ENCODE measurements at regions not wholly inside any gene's neighbourhood (a gene's known extent, or its start where the extent isn't known, plus 50 kb on each side); places are given as distances from the start of the nearest gene placed in this dataset.
"Not testable (repeated sequence)": the region's sequence is repeated elsewhere in the genome, so short reads cannot be mapped to it uniquely, and the experiment has no call there.

DNA sequence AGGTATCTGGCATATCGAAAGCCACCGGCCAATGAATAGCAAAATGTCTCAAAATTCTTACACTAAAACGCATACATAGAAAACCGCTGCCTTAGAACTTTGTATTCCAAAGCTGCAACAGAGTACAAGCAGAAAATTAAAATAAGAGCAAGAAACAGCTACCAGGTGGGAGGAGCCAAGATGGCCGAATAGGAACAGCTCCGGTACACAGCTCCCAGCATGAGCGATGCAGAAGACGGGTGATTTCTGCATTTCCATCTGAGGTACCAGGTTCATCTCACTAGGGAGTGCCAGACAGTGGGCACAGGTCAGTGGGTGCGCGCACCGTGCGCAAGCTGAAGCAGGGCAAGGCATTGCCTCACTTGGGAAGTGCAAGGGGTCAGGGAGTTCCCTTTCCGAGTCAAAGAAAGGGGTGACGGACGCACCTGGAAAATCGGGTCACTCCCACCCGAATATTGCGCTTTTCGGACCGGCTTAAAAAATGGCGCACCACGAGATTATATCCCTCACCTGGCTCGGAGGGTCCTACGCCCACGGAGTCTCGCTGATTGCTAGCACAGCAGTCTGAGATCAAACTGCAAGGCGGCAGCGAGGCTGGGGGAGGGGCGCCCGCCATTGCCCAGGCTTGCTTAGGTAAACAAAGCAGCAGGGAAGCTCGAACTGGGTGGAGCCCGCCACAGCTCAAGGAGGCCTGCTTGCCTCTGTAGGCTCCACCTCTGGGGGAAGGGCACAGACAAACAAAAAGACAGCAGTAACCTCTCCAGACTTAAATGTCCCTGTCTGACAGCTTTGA lies 367.2 kb upstream of the ATP11B start:
- DNase-seq = not testable (repeated sequence)

DNA sequence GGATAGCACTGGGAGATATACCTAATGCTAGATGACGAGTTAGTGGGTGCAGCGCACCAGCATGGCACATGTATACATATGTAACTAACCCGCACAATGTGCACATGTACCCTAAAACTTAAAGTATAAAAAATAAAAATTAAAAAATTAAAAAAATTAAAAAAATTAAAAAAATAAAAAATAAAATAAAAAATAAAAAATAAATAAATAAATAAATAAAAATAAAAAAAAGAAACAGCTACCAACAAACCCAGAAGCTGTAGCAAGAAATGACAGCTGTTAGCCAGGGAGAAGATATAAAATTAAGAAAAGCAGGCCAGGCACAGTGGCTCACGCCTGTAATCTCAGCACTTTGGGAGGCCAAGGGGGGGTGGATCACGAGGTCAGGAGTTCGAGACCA lies 361.3 kb upstream of the ATP11B start:
- DNase-seq = not testable (repeated sequence)

DNA sequence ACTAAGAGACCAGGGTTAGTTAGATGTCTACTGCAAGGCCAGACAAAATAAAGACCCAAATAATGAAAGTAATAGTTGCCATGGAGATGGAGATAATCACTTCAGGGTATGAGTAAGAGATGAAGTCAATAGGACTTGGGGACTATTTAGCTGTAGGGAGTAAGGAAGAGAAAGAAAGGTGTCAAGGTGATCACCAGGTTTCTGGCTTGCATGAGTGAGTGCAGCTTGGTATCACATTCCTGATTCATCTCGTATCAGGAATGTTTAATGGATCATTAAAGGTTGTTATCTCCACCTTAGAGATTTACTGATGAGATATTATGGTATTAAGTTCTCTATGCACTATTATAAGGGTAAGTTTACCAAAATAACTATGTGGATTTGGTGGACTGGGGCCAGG lies 357.4 kb upstream of the ATP11B start:
- DNase-seq = no peak

DNA sequence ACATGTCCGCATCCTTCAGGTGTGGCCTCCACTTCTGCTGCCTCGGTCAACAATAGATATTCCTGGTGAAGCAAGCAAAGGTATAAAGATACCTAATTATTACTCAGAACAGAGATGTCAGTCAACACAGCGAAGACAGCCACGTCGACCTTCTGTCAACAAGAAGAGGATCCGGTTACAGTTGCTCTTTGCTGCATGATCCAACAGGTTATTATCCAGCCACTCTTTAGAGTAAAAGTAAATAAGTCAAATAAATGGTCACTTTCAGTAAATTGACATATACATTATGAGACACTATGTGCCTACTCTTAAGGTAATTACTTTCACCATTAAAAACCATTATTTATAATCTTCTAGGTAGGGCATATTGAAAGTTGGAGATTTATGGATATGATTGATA lies 356.8 kb upstream of the ATP11B start:
- DNase-seq = no peak

DNA sequence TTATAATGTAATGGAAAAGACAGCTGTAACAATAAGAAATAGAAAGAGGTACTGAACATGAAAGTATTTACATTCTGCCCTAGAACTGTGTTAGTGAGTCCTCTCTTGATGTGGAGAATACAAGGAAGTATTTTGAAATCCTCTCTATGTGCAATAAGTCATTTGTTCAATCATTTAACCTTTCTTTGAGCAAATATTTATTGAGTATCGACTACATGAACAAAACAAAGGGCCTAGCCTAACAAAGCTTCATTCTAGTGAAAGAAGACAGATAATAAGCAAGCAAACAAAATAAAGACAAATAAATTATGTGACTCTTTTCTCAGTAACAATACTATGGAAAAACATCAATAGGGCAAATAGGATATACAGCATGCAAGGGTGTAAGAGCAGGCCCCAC lies 354.9 kb upstream of the ATP11B start:
- no peak for DNase-seq

DNA sequence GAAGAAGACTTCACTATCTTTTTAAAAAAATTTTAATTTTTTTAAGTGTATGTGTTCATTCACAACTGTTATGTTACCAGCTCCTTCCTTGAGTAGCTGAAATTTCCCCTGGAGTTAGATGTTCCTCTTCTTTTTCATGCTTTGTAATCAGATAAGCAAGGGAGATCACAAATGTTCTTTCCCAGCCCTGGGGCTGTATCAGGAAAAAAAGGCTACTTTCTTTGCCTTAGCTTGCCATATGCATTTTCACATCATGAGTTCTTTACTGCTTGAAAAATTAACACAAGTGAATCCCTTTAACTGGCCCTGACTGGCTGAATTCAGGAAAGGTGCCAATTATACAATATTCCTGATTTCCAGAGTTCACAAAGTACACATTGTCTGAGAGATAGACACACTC lies 353.2 kb upstream of the ATP11B start:
- no peak for DNase-seq

DNA sequence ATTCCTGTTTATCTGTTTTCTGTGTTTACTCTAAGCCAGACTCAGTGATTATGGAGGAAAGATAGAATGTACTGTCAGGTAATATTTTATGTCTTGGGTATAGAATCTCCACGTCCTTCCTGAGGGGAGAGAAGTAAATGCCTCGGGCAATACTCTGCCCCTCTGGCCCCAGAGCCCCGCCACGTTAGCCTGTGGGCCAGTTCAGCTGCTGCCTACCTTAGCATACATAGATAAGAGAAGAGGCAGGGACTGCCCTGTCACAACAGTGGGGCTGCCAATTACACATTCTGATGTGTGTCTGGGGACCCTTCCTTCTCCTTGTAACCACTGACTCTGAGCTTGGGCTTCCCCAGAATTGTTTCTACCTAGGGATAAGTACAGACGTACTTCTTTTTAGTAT lies 347.7 kb upstream of the ATP11B start:
- DNase-seq = no peak

DNA sequence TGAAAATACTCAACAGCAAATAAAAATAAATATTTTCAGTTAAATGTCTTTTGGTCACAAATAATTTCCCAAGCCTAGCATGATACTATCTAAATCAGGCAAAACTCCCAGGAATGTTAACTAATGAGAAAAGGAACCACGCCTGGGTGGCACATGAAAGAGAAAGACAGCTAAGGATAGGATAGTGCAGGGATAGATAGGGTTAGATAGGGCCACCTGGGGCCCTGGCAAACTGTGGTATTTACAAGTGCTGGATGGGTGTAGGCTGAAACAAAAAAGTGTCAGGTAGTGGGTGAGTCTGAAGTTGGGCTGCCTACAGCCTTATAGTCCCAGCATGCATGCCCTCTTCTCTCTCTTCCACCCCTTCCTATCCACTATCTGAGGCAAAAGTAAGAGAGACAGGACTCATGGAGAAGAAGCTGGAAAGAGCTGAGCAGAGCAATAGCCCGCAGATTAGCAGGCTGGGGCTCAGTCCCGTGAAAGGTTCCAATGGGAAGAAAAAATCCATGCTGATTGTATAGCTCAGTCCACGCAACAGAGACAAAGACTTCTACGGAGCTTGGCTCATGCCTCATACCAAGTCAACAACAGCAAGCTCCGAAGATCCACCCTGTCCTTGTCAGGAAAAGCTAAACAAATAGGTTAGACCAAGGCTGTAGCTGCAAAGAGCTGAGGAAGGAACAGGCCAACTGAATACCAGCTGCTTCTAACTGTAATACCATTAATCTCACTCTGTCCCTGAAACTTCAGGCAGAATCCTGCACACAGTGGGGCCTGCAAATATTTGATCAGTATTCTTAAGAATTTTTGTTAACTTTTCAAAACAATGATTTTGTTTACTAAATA lies 342.1 kb upstream of the ATP11B start:
- no peak for DNase-seq

DNA sequence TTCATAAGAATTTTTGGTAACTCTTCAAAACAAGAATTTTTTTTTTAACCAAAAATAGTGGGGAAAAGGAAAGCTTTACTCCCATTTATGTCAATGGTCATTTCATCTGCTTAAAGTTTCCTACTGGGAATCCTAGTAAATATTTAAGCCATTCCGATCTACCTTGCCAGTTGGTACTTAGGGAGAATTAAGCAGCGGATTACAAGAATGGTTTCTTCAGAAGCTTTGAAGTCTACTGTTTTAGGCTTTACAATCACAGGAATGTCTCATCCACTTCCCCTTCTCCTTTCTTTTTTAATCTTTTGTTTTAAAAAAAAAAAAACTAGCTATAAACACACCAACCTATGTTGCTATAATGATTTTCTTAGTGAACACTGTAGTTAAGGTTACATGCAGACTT lies 341.4 kb upstream of the ATP11B start:
- no peak for DNase-seq

DNA sequence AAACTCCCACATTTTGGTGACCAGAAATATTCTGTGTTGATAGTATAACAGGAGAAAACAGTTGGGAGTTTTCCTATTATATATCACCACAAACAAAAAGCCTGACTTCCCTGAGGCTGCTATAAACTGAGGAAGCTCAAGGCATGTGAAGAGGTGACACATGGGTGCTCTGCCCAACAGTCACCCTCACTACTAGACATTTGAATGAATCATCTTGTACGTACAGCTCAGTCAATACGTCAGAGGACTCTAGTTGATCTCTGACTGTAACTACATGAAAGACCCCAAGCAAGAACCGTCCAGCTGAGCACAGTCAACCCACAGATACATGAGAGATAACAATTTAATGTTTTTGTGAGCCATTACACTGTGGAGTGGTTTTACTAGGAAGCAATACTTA lies 338.3 kb upstream of the ATP11B start:
- no peak for DNase-seq

DNA sequence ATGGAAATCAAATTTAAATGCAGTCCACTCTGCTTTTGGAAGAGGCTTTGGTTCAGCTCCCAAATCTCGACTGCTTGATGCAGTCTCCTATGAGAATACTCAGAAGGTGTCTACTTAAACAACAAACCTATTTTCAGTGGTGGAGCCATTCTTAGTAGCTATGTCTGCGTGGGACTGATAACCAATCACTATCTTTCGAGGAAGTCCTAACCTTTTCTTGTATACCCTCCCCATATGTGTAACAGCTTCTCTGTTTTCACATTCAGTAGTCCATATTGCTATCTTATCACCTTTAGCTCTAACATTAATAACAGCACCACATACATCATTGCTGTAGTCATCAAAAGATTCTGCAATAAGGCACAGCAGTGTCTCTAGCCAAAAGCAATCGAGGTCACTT lies 333.0 kb upstream of the ATP11B start:
- no peak for DNase-seq

DNA sequence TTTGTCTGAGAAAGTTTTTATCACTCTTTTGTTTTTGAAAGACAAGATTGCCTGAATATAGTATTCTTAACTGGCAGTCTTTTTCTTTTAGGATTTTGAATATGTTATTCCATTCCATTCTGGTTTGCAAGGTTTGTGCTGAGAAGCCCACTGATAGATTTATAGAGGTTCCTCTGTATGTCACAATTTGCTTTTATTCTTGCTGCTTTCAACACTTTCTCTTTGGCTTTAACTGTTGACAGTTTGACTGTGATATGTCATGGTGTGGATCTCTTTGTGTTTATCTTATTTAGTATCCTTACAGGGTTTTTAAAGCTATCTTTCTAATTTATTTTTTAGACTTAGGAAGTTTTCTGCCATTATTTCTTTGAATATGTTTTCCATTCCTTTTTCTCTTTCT lies 331.2 kb upstream of the ATP11B start:
- DNase-seq = no peak

DNA sequence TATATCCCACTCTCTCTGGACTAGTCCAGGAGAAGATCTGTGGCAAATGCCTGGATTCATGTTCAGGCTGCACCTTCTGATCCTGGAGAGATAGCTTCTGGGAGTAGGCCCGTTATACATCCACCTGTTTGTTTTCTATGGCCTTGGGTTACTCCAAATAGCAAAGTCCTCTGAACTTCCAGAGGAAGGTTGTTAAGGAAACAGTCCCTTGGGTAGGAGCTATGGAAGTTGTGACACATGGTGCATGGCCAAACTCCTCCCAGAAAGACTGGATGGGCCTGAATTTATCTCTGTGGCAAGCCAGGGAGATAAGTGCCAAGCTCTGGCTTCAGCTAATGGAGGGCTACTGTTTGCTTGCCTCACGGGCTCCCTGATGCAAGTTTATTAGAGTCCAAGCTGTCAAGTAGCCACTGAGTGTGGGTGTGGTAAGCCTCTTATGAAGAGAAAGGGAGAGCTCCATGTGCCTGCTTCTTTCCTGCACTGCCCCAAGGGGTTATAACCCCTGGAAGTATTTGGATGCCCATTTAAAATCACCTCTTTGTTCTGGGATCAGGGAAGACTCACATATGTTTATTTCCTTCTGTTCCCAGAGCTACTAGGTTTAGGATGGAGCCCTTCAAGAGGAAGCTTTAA lies 328.7 kb upstream of the ATP11B start:
- DNase-seq = no peak

DNA sequence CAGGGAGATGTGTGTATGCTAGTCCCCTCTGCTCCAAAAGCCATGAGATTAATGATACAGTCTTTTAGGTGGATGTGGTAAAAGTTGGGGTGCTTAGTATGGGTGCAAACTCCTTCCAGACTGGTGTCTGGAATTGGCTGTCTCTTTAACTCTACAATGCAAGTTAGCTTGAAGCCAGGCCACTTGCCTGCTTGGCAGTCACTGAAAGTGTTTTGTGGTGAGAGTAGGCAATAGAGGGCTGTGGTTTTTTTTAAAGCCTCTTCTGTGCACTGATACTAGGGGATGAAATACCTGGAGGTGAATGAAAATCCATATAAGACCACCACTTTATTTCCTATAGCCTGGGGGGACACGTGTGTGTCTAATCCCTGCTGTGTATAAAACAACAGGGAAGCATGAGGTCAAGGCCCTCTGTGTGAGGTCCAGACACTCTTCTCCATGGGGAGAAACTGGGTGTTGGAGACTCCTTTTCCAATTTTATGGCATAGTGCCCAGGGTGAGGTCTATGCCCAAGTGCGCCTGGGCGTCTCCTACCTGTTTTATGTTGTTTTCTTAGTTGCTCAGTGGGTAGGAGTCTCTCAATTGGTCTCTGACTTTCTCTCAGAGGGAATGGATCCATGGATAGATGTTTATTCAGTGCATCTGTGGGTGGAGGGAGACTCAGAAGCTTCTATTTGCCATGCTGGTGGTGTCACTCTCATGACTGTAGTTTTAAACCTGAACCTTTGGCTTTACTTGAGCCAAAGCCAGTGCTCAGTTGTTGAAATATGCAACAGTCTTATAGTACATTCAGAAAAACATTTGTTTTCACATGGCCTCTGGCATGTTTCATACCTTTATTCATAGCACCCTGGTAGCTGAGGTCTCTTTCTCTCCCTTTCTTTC lies 327.8 kb upstream of the ATP11B start:
- no peak for DNase-seq

DNA sequence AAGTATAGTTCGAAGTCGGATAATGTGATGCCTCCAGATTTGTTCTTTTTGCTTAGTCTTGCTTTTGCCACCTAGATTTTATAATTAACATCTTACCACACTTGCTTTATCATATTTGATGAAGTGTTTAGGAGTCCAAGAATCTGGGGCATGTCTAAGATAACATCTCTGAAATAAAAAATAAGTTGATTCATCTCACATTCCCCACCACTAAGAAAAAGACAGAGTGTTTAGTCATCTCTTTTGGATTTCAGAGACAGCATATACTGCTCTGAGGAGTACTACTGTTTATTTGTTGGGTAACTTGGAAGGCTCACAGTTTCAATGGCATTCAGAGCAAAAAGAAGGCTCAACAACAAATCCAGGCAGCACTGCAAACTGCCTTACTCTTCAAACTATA lies 324.2 kb upstream of the ATP11B start:
- DNase-seq = no peak

DNA sequence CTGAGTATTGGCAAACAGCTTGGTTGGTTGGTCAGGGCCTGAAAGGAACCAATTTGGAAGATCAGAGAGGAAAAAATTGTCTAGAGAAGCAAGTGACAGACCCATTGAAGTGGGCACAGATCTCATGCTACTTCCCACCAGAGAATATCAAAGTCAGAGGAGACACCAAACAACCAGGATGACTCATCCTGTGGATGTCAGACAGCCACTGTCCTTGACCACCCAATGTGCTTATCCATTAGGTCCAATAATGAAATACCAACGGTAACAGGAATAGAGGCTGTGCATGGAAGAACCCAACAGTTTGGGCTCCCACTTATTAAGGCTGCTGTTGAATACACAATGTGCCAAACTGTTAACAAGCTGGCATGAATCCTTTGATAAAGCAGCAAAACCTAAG lies 323.1 kb upstream of the ATP11B start:
- DNase-seq = no peak

DNA sequence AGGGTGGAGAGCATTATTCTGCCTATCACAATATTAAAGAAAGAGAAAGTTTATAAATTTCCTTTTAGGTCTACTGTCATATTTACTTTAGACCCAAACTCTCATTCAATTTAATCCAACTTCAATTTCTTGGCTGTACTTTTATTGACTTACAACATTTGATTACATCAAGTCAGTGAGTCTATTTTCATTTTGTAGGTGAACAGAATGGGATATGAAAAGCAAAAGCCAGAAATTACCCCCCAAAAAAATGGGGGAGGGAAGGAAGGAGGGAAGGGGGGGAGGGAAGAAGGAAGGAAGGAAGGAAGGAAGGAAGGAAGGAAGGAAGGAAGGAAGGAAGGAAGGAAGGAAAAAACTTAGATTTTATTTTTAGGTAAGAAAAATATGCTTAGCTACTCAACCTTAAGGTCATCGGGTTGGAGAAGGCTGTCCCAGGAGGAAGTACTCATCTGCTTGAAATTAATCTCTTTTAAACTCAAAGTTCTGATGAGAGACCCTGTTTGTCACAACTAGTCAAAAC lies 320.1 kb upstream of the ATP11B start:
- no peak for DNase-seq

DNA sequence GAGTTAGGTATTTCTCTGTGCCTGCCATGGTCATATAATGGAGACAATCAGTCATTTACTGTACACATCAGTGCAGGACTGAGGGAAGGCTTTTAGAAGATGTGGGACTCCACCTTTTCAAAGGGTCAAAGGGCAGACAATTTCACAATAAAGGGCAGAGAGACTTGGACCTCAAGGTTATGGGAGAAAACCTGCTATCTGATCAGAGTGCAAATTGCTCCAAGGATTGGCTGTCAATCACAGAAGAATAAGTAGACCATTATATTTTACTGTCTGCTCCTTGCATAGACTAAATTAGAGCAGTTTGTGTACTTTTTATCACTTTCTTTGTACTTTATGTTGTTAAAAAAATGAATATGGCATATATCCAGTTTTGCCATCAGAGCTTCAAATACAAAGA lies 314.9 kb upstream of the ATP11B start:
- no peak for DNase-seq

DNA sequence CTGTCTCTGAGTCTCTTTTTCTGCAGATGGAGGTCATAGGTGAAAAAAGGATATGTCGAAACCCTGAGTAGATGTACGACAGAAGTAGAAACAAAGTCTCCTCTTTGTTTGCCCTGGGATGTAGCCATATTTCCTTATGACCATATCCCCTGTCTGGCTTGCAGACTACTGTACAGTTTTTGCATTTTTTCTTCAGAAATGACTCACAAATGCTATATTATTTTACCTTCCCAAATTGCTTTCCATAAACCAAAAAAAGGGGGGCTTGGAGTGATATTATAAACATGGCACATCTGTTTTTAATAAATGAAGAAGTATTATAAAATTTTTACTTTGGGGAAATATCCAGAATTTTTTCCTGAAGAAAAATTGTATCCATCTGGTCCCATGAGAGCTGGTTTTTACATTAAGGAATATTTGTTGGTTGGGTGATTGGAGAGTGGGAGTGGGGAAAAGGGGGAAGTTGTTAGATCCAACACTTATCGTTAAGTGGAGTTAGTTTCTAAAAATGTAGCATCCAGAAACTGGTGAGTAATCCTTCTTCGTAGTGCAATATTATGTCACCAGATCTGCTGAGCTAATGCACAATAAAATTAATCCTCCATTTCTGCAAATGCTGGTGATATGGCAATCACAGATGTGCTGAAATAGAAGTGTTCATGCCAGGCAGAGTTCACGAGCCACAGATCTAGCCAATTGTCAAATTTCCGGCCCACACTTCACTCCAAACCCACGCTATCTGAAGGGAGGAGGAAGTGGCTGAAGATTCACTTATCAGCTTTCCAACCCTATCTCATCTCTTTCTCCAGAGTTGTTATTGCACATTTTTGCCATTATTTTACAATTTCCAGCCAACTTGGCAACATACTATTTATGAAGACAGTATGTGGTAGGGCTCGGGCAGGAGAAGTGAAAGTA lies 313.6 kb upstream of the ATP11B start:
- no peak for DNase-seq

DNA sequence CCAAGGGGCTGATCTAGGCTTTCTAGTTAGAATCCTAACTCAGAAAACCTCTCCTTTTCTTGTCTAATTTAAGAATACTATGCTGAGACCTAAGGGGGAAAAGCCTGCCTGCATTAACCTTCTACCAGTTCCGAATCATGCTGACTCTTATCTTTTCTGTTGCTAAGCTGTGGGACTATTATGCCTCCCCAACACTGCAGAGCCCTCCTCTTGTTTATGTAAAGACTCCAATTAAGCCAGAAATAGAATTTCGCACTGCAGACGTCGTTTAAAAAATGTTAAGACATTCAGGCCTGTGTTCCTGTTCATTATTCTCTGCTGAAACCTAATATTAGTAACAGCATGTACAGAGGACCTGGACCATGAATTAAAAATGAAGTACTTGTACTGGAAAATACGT lies 310.6 kb upstream of the ATP11B start:
- DNase-seq = no peak

DNA sequence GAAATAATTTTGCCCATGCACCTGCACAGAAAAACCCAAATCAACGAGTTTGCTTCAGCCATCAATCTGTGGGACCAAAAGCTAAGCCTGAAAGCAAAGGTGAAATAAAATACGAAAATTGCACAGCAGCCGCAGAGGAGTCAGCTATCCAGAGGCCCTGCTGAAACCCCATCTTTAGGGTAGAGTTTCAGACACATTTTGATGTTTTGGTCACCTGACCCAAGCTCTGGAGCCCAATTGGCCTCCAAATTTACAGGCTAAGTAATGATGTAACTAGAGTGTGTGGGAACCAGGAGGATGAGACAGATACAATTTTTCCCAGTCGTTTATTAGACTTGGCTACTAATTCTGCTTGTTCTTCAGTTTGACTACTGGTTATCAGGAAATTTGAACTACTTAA lies 308.6 kb upstream of the ATP11B start:
- no peak for DNase-seq

DNA sequence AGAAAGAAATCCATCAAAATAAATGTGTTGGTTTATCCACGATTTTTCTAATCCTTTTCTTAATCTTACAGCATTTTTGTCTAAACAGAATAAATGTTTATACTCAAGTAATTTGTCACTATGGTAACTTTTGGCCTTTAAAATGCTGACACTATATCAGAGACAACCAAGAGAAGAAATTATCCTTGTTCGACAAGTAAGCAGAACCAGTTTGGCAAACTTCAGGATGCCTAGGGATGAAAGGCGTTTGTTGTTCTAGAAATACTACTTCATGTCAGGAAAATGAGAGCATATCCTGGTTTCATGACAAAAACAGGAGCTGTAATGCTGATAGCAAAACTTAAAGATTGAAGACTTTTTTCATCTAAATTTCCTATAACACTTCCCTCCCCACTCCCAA lies 308.0 kb upstream of the ATP11B start:
- no peak for DNase-seq
